KG1 (cell line): ENCODE measurements at regions not wholly inside any gene's neighbourhood (a gene's known extent, or its start where the extent isn't known, plus 50 kb on each side); places are given as distances from the start of the nearest gene placed in this dataset.

Experiments used
- DNase-seq: peaks from one replicate; lab custom pipeline; 2025; lab: John Stamatoyannopoulos, UW

GRCh38 chr18:22467760-22468553, 50.2 kb upstream of the CTAGE1 start:
- DNase-seq, result no peak

DNA sequence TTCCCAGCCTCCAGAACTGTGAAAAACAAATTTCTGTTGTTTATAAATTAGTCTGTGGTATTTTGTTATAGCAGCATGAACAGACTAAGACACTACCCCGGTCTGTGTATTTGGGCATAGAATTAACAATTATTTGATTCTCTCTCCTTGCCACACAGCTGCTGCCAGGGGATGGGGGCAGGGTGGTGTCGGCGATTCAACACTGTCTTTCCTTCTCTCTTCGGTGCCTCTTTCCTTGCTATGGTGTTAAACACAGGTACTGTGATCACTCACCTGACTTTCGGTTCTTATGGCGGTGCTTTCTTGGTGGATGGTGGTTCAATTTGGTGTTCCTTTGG, 50.8 kb upstream of the CTAGE1 start:
- no peak for DNase-seq

DNA sequence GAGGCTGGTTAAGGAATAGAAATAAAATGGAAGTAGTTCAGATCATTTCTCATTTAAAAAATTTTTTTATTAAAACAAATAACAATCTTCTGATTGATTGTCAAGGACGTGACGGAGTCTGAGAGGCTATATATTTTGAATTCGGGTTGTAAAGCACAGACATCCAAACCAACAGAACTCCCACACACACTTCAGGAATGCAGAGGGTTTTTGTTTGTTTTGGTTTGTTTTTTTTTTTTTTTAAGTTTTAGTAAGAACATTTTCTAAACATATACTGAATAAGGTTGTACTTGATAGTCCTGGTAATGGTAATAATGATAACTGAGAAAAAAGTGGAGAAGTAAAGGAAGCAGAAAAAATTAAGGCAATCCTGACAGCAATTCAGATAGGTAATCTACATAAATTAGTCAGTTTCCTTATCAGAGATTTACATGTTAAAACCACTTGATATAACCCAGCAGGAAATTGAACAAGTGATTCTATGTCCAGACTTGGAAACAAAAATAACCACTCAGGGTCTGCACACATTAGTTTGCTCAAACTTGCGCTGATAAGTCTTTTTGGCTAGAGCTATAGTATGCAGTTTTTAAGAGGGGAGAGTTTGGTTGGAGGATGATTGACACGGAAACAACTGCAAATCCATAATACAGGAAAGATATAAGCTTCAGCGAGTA, 51.5 kb upstream of the CTAGE1 start:
- no peak for DNase-seq

GRCh38 chr18:22469926-22470247, 52.2 kb upstream of the CTAGE1 start:
- DNase-seq, result no peak

GRCh38 chr18:22470248-22471235, 52.8 kb upstream of the CTAGE1 start:
- no peak for DNase-seq

GRCh38 chr18:22471546-22472131, 53.9 kb upstream of the CTAGE1 start:
- DNase-seq, result no peak

DNA sequence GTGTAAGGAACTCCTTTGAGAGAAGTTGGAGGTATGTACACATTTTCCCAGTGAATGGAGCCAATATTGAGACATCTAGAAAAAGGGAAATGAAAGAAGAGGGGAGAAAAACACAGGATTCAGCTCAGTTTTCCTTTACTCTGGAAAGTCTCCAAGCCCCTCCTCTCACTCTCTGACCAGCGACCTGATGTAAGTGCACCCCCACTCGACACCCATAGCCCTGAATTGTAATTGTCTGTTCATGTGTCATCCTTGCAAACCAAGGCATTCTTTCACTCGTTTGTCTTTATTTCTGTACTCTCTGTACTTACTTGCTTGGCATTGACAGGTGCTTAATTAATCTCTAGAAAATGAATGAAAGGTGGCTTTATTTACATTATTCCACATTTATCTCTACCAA, 55.7 kb upstream of the CTAGE1 start:
- no peak for DNase-seq

DNA sequence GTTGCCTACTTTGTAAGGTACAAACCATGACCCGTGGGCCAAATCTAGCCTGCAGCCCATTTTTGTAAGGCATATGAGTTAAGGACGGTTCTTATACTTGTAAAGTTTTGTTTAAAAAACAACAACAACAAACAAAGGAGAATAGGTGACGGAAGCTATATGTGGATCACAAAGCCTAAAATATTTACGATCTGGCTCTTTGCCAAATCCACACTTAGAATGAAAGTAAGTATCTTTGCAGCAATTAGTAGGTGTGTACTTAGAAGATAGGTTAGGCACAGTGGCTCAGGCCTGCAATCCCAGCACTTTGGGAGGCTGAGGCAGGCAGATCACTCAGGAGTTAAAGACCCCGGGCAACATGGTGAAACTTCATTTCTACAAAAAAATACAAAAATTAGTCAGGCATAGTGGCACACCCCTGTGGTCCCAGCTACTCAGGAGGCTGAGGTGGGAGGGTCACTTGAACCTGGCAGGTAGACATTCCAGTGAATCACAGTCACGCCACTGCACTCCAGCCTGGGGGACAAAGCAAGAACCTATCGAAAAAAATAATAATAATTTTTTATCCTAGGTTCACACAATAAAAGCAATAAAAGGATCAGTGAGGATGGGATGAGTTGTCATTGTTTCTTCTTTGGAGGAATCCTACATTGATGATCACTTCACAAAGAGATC, 57.8 kb upstream of the CTAGE1 start:
- DNase-seq, result no peak

DNA sequence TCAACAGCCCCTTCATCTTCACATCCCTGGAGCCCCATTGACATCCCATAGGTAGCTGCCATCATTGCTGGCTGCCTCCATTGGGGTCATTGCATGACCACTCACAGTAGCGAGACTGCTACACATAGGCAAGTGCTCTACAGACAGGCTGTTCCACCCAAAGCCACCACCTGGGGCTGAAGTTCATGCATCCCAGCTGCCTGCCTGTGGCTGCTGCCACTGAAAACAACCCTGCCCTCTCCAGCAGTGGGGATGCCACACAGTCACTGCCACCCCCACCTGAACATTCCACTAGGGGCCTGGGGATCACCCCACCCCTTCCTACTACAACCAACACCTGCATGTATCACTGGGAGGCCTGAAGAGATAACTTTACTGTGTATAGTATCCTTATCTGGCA, 59.5 kb upstream of the CTAGE1 start:
- DNase-seq, result no peak

DNA sequence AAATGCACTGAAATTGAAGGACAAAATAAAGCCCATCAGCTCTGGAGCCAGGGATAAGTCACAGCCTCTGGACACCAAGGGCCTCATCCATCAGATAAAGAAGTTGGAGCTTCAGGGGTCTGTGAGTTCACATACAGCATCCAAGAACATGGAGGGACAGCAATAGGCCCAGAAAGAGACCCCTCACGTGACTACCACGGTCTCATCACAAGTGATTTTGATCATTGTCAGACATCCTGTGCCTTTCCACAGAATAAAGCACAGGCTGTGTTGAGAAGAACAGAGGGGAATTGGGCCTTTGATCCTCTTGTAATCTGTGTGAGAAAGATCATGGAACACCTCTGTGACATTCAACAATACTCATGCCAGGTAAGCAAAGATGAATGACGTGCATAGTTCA, 65.2 kb upstream of the CTAGE1 start:
- DNase-seq, result no peak

- no peak for DNase-seq
These were observed 65.7 kb upstream of the CTAGE1 start for GRCh38 chr18:22483407-22483806.

GRCh38 chr18:22484471-22484870, 66.8 kb upstream of the CTAGE1 start:
- DNase-seq, result no peak

DNA sequence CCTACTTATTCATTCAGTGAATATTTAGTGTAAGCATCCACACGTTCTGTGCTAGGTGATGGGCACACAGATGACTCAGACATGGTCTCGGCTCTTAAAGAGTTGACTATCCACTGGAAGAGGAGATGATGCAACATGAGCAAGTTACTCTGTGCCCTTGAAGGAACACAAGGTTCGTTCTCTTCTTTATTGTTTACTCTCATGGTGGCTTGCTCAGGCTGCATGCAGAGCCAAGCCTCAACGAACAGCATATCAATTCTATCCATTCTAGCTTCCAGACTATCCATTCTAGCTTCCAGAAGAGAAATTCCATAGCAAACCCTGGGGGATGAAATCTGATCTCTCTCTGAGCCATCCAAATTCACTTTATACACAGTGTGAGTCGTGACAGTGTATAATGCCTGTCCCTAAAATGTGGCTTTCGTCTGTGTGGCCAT, 68.1 kb upstream of the CTAGE1 start:
- no peak for DNase-seq

DNA sequence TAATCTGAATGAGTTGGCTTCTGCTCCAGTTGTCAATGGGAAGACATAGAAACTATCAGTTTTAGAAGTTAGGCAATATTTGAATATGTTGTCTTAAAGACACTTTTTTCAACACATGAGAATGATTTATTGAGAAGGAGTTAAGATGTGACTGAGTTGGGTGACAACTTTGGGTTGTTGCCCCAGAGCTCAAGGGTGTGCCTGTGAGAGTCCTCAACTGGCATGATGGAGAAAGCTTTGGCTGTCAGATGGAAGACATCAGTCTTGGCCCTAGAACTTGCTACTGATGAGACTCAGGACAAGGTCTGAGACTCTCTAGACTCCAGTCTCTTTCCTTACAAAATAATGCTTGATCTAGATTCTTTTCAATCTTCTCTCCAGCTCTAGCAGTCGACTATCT, 69.0 kb upstream of the CTAGE1 start:
- no peak for DNase-seq

- DNase-seq, result no peak
These were observed 70.8 kb upstream of the CTAGE1 start for GRCh38 chr18:22488554-22488953.

DNA sequence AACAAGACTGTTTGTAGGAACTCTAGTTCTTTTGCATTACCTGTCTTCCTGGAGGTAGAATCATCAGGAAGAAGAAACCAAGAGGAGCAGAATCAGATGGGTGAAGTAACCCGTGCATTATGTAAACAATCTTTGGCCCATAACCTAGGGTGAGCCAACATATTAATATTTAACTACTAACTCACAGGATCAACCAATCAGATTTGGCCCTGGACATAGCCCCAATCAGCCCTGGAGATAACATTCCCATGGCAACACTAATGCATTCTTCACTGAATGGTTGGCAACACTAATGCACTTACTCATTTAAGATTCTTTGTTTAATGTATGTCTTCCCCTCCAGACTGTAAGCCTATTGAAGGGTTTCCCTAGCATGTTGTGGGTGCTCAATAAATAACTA, 72.0 kb upstream of the CTAGE1 start:
- no peak for DNase-seq

GRCh38 chr18:22490429-22490846, 72.7 kb upstream of the CTAGE1 start:
- no peak for DNase-seq

DNA sequence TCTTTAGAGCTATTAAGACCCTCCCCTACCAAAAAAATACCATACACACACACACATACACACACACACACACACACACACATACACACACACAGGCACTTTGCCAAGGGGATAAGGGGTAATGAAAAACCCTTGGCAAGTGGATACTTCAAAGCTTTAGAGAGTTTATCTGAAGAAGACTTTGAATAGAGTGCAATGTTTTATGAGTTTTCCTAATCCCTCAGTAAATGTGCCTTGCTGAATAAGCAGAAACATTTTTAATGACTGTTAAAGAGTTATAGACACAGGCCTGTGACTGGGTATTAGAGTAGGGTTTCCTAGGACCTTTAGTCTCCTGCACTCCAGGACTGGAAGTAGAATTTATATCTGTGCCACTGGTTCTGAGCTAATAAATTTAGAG, 75.5 kb upstream of the CTAGE1 start:
- DNase-seq, result no peak

GRCh38 chr18:22493940-22494339, 76.2 kb upstream of the CTAGE1 start:
- no peak for DNase-seq

GRCh38 chr18:22494771-22495170, 77.1 kb upstream of the CTAGE1 start:
- DNase-seq, result no peak

GRCh38 chr18:22499421-22499820, 81.7 kb upstream of the CTAGE1 start:
- no peak for DNase-seq

- no peak for DNase-seq
These were observed 86.1 kb upstream of the CTAGE1 start for GRCh38 chr18:22503803-22504202.
